ENCODE measurements at regions not wholly inside any gene's neighbourhood (a gene's known extent, or its start where the extent isn't known, plus 50 kb on each side); places are given as distances from the start of the nearest gene placed in this dataset.

DNA sequence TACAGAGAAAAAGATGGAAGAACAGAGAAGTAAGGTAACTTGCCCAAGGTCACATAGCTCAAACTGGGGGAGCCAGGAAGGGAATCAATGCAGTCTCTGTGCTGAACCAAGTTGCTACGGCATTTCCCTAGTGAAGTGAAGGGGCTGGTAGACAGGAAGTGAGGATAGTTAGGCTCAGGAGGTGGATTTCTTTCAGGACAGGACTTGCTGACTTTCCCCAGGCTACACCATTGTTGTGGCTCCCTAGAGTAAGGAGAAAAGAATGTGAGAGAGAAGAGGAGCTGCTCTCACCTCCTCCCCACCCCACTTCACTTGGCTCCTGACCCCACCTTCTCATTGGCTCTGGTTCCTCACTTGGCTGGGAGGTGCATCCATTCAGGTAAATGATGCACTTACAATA, 316.9 kb downstream of the INHBA start:
- no peak for TF ChIP-seq CREB1 (IDR thresholded peaks at IDR 0.05; ENCODE audit: low read depth)
- no peak for TF ChIP-seq ZBTB7A (IDR thresholded peaks at IDR 0.05; ENCODE audit: low read depth)

DNA sequence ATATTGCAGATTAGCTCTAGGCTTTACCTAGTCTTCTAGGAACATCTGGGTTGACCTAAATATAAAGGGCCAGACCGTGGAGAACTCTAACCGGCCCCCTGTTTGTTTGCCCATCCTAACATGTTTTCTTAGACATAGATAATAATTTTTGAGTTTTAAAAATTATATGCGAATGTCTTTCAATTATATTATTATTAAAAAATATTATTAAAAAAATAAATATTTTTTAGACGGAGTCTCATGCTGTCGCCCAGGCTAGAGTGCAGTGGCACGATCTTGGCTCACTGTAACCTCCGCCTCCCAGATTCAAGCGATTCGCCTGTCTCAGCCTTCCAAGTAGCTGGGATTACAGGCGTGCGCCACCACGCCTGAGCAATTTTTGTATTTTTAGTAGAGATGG, 318.5 kb downstream of the INHBA start:
- no peak for TF ChIP-seq RAD21 (IDR thresholded peaks at IDR 0.05; ENCODE audit: low read depth)
- no peak for TF ChIP-seq ZBTB7A (IDR thresholded peaks at IDR 0.05; ENCODE audit: low read depth)
- TF ChIP-seq EGR1 (IDR thresholded peaks at IDR 0.05): no peak
- TF ChIP-seq, protein P1, sequence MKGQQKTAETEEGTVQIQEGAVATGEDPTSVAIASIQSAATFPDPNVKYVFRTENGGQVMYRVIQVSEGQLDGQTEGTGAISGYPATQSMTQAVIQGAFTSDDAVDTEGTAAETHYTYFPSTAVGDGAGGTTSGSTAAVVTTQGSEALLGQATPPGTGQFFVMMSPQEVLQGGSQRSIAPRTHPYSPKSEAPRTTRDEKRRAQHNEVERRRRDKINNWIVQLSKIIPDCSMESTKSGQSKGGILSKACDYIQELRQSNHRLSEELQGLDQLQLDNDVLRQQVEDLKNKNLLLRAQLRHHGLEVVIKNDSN (IDR thresholded peaks at IDR 0.05): no peak
- TF ChIP-seq, protein P2, sequence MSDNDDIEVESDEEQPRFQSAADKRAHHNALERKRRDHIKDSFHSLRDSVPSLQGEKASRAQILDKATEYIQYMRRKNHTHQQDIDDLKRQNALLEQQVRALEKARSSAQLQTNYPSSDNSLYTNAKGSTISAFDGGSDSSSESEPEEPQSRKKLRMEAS (IDR thresholded peaks at IDR 0.05): no peak
- no peak for TF ChIP-seq FOXM1 (IDR thresholded peaks at IDR 0.05; ENCODE audit: borderline replicate concordance, low read depth)
- no peak for TF ChIP-seq EP300 (IDR thresholded peaks at IDR 0.05; ENCODE audit: borderline replicate concordance)
- no peak for TF ChIP-seq TEAD4 (IDR thresholded peaks at IDR 0.05)
- TF ChIP-seq, protein P3, sequence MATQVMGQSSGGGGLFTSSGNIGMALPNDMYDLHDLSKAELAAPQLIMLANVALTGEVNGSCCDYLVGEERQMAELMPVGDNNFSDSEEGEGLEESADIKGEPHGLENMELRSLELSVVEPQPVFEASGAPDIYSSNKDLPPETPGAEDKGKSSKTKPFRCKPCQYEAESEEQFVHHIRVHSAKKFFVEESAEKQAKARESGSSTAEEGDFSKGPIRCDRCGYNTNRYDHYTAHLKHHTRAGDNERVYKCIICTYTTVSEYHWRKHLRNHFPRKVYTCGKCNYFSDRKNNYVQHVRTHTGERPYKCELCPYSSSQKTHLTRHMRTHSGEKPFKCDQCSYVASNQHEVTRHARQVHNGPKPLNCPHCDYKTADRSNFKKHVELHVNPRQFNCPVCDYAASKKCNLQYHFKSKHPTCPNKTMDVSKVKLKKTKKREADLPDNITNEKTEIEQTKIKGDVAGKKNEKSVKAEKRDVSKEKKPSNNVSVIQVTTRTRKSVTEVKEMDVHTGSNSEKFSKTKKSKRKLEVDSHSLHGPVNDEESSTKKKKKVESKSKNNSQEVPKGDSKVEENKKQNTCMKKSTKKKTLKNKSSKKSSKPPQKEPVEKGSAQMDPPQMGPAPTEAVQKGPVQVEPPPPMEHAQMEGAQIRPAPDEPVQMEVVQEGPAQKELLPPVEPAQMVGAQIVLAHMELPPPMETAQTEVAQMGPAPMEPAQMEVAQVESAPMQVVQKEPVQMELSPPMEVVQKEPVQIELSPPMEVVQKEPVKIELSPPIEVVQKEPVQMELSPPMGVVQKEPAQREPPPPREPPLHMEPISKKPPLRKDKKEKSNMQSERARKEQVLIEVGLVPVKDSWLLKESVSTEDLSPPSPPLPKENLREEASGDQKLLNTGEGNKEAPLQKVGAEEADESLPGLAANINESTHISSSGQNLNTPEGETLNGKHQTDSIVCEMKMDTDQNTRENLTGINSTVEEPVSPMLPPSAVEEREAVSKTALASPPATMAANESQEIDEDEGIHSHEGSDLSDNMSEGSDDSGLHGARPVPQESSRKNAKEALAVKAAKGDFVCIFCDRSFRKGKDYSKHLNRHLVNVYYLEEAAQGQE (IDR thresholded peaks at IDR 0.05; ENCODE audit: low read depth): no peak
- TF ChIP-seq CEBPB (IDR thresholded peaks at IDR 0.05): no peak
- TF ChIP-seq NFIC (IDR thresholded peaks at IDR 0.05): no peak
- no peak for TF ChIP-seq TCF12 (IDR thresholded peaks at IDR 0.05; ENCODE audit: low read depth)
- no peak for TF ChIP-seq CREB1 (IDR thresholded peaks at IDR 0.05; ENCODE audit: low read depth)
- TF ChIP-seq TAF1 (IDR thresholded peaks at IDR 0.05; ENCODE audit: low read depth): no peak

DNA sequence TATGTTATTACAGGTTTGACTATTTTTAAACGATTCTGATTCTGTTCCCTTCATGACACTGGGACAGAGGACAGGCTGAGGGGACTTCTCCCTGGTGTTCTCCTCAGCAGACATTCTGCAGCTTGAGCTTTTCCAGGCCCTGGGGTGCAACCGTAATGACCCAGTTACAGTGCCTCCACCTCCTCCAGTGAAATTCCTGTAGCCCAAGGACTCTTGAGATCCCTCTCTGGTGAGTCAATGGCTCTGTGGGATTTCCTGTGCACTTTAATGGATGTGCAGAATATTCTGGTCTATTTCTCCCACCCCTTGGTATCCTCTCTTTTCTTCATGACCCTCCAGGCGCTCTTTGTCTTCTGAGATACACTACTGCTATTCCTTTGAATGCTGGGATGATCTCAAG, 319.3 kb downstream of the INHBA start:
- TF ChIP-seq TEAD4 (IDR thresholded peaks at IDR 0.05): no peak
- TF ChIP-seq, protein P3 (IDR thresholded peaks at IDR 0.05; ENCODE audit: low read depth): no peak
- no peak for TF ChIP-seq TAF1 (IDR thresholded peaks at IDR 0.05; ENCODE audit: low read depth)
- TF ChIP-seq YY1 (IDR thresholded peaks at IDR 0.05; ENCODE audit: low read depth): no peak
- no peak for TF ChIP-seq EGR1 (IDR thresholded peaks at IDR 0.05)
- TF ChIP-seq CREB1 (IDR thresholded peaks at IDR 0.05; ENCODE audit: low read depth): no peak
- no peak for TF ChIP-seq CEBPB (IDR thresholded peaks at IDR 0.05)
- no peak for TF ChIP-seq RAD21 (IDR thresholded peaks at IDR 0.05; ENCODE audit: low read depth)
- no peak for TF ChIP-seq NFIC (IDR thresholded peaks at IDR 0.05)
- no peak for TF ChIP-seq TCF12 (IDR thresholded peaks at IDR 0.05; ENCODE audit: low read depth)
- TF ChIP-seq ZBTB7A (IDR thresholded peaks at IDR 0.05; ENCODE audit: low read depth): no peak
- TF ChIP-seq, protein P2 (IDR thresholded peaks at IDR 0.05): no peak
- TF ChIP-seq, protein P1 (IDR thresholded peaks at IDR 0.05): no peak
- TF ChIP-seq FOXM1 (IDR thresholded peaks at IDR 0.05; ENCODE audit: borderline replicate concordance, low read depth): no peak
- no peak for TF ChIP-seq EP300 (IDR thresholded peaks at IDR 0.05; ENCODE audit: borderline replicate concordance)

DNA sequence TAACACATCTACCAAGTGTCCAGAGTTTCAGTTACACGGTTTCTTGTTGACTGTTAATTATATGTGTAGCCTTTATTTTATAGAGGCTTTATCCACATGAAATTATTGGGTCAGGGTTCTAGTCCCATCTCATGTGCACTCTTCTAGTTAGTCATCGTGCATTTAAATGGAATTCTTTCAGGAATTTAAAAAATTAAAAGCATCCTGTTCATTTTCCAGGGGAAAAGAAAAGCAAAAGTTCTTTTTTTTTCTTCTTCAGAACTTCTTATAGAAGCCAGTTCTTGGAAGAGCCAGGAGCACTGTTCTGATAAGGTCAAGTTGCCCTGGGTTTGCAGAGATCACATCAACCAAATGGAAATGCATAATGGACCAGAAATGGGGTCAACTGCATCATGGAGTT, 324.7 kb downstream of the INHBA start:
- TF ChIP-seq CREB1 (IDR thresholded peaks at IDR 0.05; ENCODE audit: low read depth) (no peak), RAD21 (IDR thresholded peaks at IDR 0.05; ENCODE audit: low read depth) (no peak), YY1 (IDR thresholded peaks at IDR 0.05; ENCODE audit: low read depth) (no peak), TCF12 (IDR thresholded peaks at IDR 0.05; ENCODE audit: low read depth) (no peak), EGR1 (IDR thresholded peaks at IDR 0.05) (no peak), EP300 (IDR thresholded peaks at IDR 0.05; ENCODE audit: borderline replicate concordance) (no peak), NFIC (IDR thresholded peaks at IDR 0.05) (no peak), ZBTB7A (IDR thresholded peaks at IDR 0.05; ENCODE audit: low read depth) (no peak)
- TF ChIP-seq, protein P1 (IDR thresholded peaks at IDR 0.05): no peak
- TF ChIP-seq, protein P3 (IDR thresholded peaks at IDR 0.05; ENCODE audit: low read depth): no peak

All from Ishikawa (cell line).